HepG2 (cell line): ENCODE measurements at regions not wholly inside any gene's neighbourhood (a gene's known extent, or its start where the extent isn't known, plus 50 kb on each side); places are given as distances from the start of the nearest gene placed in this dataset.

Experiments
- AHR ChIP-seq: IDR thresholded peaks from 2 replicates; pipeline ENCODE4 v1.6.1; 2018; ENCODE audit warnings: missing genetic modification reagents, missing compliant biosample characterization
- ATF2 ChIP-seq: sonication (generic); formaldehyde crosslinking; IDR thresholded peaks from 2 replicates; pipeline ENCODE4 v1.4.0; 2020; ENCODE audit warnings: missing genetic modification reagents
- CBFB ChIP-seq: sonication (generic); formaldehyde crosslinking; IDR thresholded peaks from 2 replicates; pipeline ENCODE4 v1.4.0; 2020; ENCODE audit warnings: missing genetic modification reagents
- CREB1 ChIP-seq, 2 experiments: fragments of 450-650 bp in 1 of 2; IDR thresholded peaks; 2 replicates each; pipeline ENCODE4 v1.6.1; 2016 to 2017; ENCODE audit warnings: control low read depth in 1 of 2, mild to moderate bottlenecking in 1 of 2, missing compliant biosample characterization in 1 of 2, missing genetic modification characterization in 1 of 2
- ERF ChIP-seq: IDR thresholded peaks from 2 replicates; pipeline ENCODE4 v1.6.1; 2018; ENCODE audit warnings: missing biosample characterization, missing genetic modification reagents
- HDAC6 ChIP-seq: fragments of 200-600 bp; sonication (generic); IDR thresholded peaks from 2 replicates; pipeline ENCODE4 v1.7.0; 2017; ENCODE audit warnings: mild to moderate bottlenecking, antibody characterized with exemption, low read length, low read depth
- HNRNPH1 ChIP-seq: fragments of 200-400 bp; formaldehyde crosslinking; optimal IDR thresholded peaks from 2 replicates; pipeline ENCODE3; 2017; ENCODE audit warnings: mild to moderate bottlenecking, low read depth, low read length
- MIER2 ChIP-seq: IDR thresholded peaks from 2 replicates; pipeline ENCODE4 v1.6.1; 2016; ENCODE audit warnings: missing biosample characterization, missing genetic modification reagents
- NR2F2 ChIP-seq: IDR thresholded peaks from 2 replicates; pipeline ENCODE4 v1.6.1; 2012; ENCODE audit warnings: low read depth, inconsistent platforms, borderline replicate concordance
- NR2F6 ChIP-seq, 2 experiments: IDR thresholded peaks; 2 replicates each; pipeline ENCODE4 v1.6.1; 2016; ENCODE audit warnings: antibody characterized with exemption in 1 of 2, mild to moderate bottlenecking in 1 of 2
- RNF219 ChIP-seq: sonication (generic); formaldehyde crosslinking; IDR thresholded peaks from 2 replicates; pipeline ENCODE4 v1.5.0; 2020; ENCODE audit warnings: mild to moderate bottlenecking, missing genetic modification reagents
- SALL1 ChIP-seq: sonication (generic); formaldehyde crosslinking; IDR thresholded peaks from 2 replicates; pipeline ENCODE4 v1.8.0; 2022; ENCODE audit warnings: mild to moderate bottlenecking, missing genetic modification reagents
- SRY ChIP-seq: sonication (generic); formaldehyde crosslinking; IDR thresholded peaks from 2 replicates; pipeline ENCODE4 v1.8.0; 2022; ENCODE audit warnings: mild to moderate bottlenecking, missing genetic modification reagents
- ZMAT3 ChIP-seq: sonication (generic); formaldehyde crosslinking; conservative IDR thresholded peaks from 2 replicates; pipeline ENCODE4 v1.7.0; 2021; ENCODE audit warnings: missing genetic modification reagents
- ZMYM4 ChIP-seq: sonication (generic); formaldehyde crosslinking; IDR thresholded peaks from 2 replicates; pipeline ENCODE4 v1.8.1; 2023; ENCODE audit warnings: mild to moderate bottlenecking, missing genetic modification reagents
- ZNF367 ChIP-seq: sonication (generic); formaldehyde crosslinking; IDR thresholded peaks from 2 replicates; pipeline ENCODE4 v1.4.0; 2020; ENCODE audit warnings: missing genetic modification reagents, borderline replicate concordance
- ZNF563 ChIP-seq: sonication (generic); formaldehyde crosslinking; IDR thresholded peaks from 2 replicates; pipeline ENCODE4 v1.8.0; 2022; ENCODE audit warnings: mild to moderate bottlenecking, moderate library complexity, missing genetic modification reagents
- ZNF713 ChIP-seq: sonication (generic); formaldehyde crosslinking; IDR thresholded peaks from 2 replicates; pipeline ENCODE4 v1.4.0; 2020; ENCODE audit warnings: mild to moderate bottlenecking, missing genetic modification reagents
- ZZZ3 ChIP-seq: sonication (generic); formaldehyde crosslinking; IDR thresholded peaks from 2 replicates; pipeline ENCODE4 v1.4.0; 2020; ENCODE audit warnings: missing genetic modification reagents, mild to moderate bottlenecking, borderline replicate concordance
- TF ChIP-seq, protein P1 (sequence below): sonication (generic); formaldehyde crosslinking; IDR thresholded peaks from 2 replicates; pipeline ENCODE4 v1.8.0; 2022; ENCODE audit warnings: mild to moderate bottlenecking, missing genetic modification reagents, borderline replicate concordance
- TF ChIP-seq, protein P2 (sequence below): sonication (generic); formaldehyde crosslinking; IDR thresholded peaks from 2 replicates; pipeline ENCODE4 v1.4.0; 2020; ENCODE audit warnings: missing genetic modification reagents
- TF ChIP-seq, protein P3 (sequence below): sonication (generic); formaldehyde crosslinking; IDR thresholded peaks from 2 replicates; pipeline ENCODE4 v1.4.0; 2020; ENCODE audit warnings: missing genetic modification reagents
- TF ChIP-seq, protein P4 (sequence below): IDR thresholded peaks from 2 replicates; pipeline ENCODE4 v1.6.1; 2016; ENCODE audit warnings: low read depth

DNA sequence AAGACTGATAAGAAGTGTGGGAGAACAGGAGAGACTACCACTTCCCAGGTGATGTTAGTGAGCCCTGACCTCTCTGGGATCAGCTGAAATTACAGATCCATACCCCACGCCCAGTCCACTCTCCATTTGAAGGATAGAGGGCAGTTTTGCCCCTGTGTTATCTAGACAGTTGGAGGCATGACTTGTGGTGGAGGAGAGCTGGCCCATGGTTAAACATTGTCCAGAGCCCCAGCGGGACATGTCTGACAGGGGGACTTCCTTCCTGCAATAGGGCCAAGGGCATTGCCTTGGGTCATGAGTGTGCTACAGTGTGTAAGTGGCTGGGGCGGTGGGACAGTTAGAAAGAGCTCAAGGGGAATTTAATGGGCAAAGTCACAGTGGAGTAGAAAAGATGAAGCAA, 181.1 kb downstream of the MID1IP1 start (continued):
- TF ChIP-seq CREB1 (IDR thresholded peaks at IDR 0.05) (no peak), CREB1 (CRISPR knock-in tag; IDR thresholded peaks at IDR 0.05) (no peak), ZNF367 (CRISPR knock-in tag) (no peak), SALL1 (CRISPR knock-in tag) (peak; percentile 52), CBFB (CRISPR knock-in tag) (no peak), MIER2 (CRISPR knock-in tag) (no peak), ZNF713 (CRISPR knock-in tag) (no peak), ZMYM4 (CRISPR knock-in tag) (peak; percentile 59; the same call in 1 of the 2 replicates), ZNF563 (CRISPR knock-in tag) (no peak), AHR (no peak), ZZZ3 (CRISPR knock-in tag) (no peak), ZMAT3 (CRISPR knock-in tag) (no peak), SRY (CRISPR knock-in tag) (no peak), NR2F6 (IDR thresholded peaks at IDR 0.05) (0 out of 2 replicates have a peak, but pooled peaks have one; percentile 12), NR2F6 (CRISPR knock-in tag; IDR thresholded peaks at IDR 0.05) (0 out of 2 replicates have a peak, but pooled peaks have one; percentile 43), RNF219 (CRISPR knock-in tag) (no peak), ATF2 (CRISPR knock-in tag) (no peak), HDAC6 (no peak), HNRNPH1 (no peak), ERF (CRISPR knock-in tag) (no peak), NR2F2 (0 out of 2 replicates have a peak, but pooled peaks have one; percentile 30)
- TF ChIP-seq, protein P1, sequence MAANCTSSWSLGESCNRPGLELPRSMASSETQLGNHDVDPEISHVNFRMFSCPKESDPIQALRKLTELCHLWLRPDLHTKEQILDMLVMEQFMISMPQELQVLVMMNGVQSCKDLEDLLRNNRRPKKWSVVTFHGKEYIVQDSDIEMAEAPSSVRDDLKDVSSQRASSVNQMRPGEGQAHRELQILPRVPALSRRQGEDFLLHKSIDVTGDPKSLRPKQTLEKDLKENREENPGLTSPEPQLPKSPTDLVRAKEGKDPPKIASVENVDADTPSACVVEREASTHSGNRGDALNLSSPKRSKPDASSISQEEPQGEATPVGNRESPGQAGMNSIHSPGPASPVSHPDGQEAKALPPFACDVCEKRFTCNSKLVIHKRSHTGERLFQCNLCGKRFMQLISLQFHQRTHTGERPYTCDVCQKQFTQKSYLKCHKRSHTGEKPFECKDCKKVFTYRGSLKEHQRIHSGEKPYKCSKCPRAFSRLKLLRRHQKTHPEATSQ (CRISPR knock-in tag) = no peak
- TF ChIP-seq, protein P2, sequence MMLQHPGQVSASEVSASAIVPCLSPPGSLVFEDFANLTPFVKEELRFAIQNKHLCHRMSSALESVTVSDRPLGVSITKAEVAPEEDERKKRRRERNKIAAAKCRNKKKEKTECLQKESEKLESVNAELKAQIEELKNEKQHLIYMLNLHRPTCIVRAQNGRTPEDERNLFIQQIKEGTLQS (CRISPR knock-in tag) = no peak
- TF ChIP-seq, protein P3, sequence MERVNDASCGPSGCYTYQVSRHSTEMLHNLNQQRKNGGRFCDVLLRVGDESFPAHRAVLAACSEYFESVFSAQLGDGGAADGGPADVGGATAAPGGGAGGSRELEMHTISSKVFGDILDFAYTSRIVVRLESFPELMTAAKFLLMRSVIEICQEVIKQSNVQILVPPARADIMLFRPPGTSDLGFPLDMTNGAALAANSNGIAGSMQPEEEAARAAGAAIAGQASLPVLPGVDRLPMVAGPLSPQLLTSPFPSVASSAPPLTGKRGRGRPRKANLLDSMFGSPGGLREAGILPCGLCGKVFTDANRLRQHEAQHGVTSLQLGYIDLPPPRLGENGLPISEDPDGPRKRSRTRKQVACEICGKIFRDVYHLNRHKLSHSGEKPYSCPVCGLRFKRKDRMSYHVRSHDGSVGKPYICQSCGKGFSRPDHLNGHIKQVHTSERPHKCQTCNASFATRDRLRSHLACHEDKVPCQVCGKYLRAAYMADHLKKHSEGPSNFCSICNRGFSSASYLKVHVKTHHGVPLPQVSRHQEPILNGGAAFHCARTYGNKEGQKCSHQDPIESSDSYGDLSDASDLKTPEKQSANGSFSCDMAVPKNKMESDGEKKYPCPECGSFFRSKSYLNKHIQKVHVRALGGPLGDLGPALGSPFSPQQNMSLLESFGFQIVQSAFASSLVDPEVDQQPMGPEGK (CRISPR knock-in tag) = 0 out of 2 replicates have a peak, but pooled peaks have one; percentile 25
- TF ChIP-seq, protein P4, sequence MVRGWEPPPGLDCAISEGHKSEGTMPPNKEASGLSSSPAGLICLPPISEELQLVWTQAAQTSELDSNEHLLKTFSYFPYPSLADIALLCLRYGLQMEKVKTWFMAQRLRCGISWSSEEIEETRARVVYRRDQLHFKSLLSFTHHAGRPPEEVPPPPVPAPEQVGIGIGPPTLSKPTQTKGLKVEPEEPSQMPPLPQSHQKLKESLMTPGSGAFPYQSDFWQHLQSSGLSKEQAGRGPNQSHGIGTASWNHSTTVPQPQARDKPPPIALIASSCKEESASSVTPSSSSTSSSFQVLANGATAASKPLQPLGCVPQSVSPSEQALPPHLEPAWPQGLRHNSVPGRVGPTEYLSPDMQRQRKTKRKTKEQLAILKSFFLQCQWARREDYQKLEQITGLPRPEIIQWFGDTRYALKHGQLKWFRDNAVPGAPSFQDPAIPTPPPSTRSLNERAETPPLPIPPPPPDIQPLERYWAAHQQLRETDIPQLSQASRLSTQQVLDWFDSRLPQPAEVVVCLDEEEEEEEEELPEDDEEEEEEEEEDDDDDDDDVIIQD (CRISPR knock-in tag) = peak; percentile 43; the same call in 1 of the 2 replicates
